SJSA1 (cell line): ENCODE measurements at regions not wholly inside any gene's neighbourhood (a gene's known extent, or its start where the extent isn't known, plus 50 kb on each side); places are given as distances from the start of the nearest gene placed in this dataset.

Experiments
- DNase-seq, 2 experiments: peaks; one replicate each; pipeline ENCODE4 v3.0.0-alpha.2; 2015 to 2020; ENCODE audit warnings: low spot score in 2 of 2, low read depth in 1 of 2
- H3K27ac ChIP-seq: fragments of 250-450 bp; sonication (Bioruptor Pico); 2 replicates; pipeline ENCODE4 v1.5.1; 2020; ENCODE audit warnings: mild to moderate bottlenecking, moderate library complexity
- H3K27me3 ChIP-seq: fragments of 250-450 bp; sonication (Bioruptor Pico); replicated peaks from 2 replicates; pipeline ENCODE4 v1.5.1; 2020; ENCODE audit warnings: mild to moderate bottlenecking, moderate library complexity
- H3K36me3 ChIP-seq: fragments of 250-450 bp; sonication (Bioruptor Pico); 2 replicates; pipeline ENCODE4 v1.5.1; 2020; ENCODE audit warnings: mild to moderate bottlenecking
- H3K4me1 ChIP-seq: fragments of 250-450 bp; sonication (Bioruptor Pico); replicated peaks from 2 replicates; pipeline ENCODE4 v1.6.1; 2021; ENCODE audit warnings: mild to moderate bottlenecking
- H3K4me3 ChIP-seq: fragments of 250-450 bp; sonication (Bioruptor Pico); 2 replicates; pipeline ENCODE4 v1.5.1; 2020; ENCODE audit warnings: mild to moderate bottlenecking
- H3K9me3 ChIP-seq: fragments of 250-450 bp; sonication (Bioruptor Pico); replicated peaks from 2 replicates; pipeline ENCODE4 v1.5.1; 2020; ENCODE audit warnings: mild to moderate bottlenecking

GRCh38 chr3:124156866-124157712 lies 165.2 kb upstream of the ROPN1 start:
- H3K9me3 ChIP-seq, result no peaks in the 10 kb centered on the region
- DNase-seq, result peak in 1 of 2 experiments; percentile 70
- peak overlapping the region; percentile 43; the same call in 1 of the 2 replicates for H3K27ac ChIP-seq
- 0 out of 2 replicates have a peak, but pooled peaks cover 4% of the 10 kb centered on the region for H3K36me3 ChIP-seq
- no peak overlapping the region for H3K4me3 ChIP-seq
- peaks cover 27% of the 10 kb centered on the region for H3K4me1 ChIP-seq
- no peaks in the 10 kb centered on the region for H3K27me3 ChIP-seq

- no peak for DNase-seq
- no peaks in the 10 kb centered on the region for H3K9me3 ChIP-seq
- H3K27me3 ChIP-seq, result no peaks in the 10 kb centered on the region
- H3K4me3 ChIP-seq, result no peak overlapping the region
- no peak overlapping the region; the same call in 1 of the 2 replicates for H3K27ac ChIP-seq
- H3K36me3 ChIP-seq, result 0 out of 2 replicates have a peak, but pooled peaks cover 4% of the 10 kb centered on the region
- peaks cover 27% of the 10 kb centered on the region for H3K4me1 ChIP-seq
Observed at GRCh38 chr3:124157748-124158147, 165.8 kb upstream of the ROPN1 start.

GRCh38 chr3:124158168-124158881 lies 166.4 kb upstream of the ROPN1 start:
- Histone ChIP-seq H3K9me3 (no peaks in the 10 kb centered on the region), H3K4me3 (no peak overlapping the region), H3K27me3 (no peaks in the 10 kb centered on the region), H3K27ac (no peak overlapping the region), H3K36me3 (0 out of 2 replicates have a peak, but pooled peaks cover 4% of the 10 kb centered on the region), H3K4me1 (peaks cover 27% of the 10 kb centered on the region)
- DNase-seq, result no peak

- Histone ChIP-seq H3K4me1 (peaks cover 21% of the 10 kb centered on the region), H3K27me3 (no peaks in the 10 kb centered on the region), H3K9me3 (no peaks in the 10 kb centered on the region), H3K36me3 (no peaks in the 10 kb centered on the region), H3K27ac (no peak overlapping the region), H3K4me3 (no peak overlapping the region)
- DNase-seq, result no peak
Observed at GRCh38 chr3:124161448-124161847, 169.5 kb upstream of the ROPN1 start.

- Histone ChIP-seq H3K4me1 (no peaks in the 10 kb centered on the region), H3K27me3 (no peaks in the 10 kb centered on the region), H3K27ac (no peak overlapping the region), H3K4me3 (no peak overlapping the region), H3K9me3 (no peaks in the 10 kb centered on the region), H3K36me3 (no peaks in the 10 kb centered on the region)
- no peak for DNase-seq
Observed at GRCh38 chr3:124163689-124164088, 171.8 kb upstream of the ROPN1 start.

- Histone ChIP-seq H3K36me3 (no peaks in the 10 kb centered on the region), H3K27ac (no peak overlapping the region), H3K4me1 (no peaks in the 10 kb centered on the region), H3K4me3 (no peak overlapping the region), H3K27me3 (no peaks in the 10 kb centered on the region), H3K9me3 (no peaks in the 10 kb centered on the region)
- DNase-seq, result no peak
Observed at GRCh38 chr3:124168271-124168670, 176.3 kb upstream of the ROPN1 start.

- Histone ChIP-seq H3K27me3 (no peaks in the 10 kb centered on the region), H3K27ac (no peak overlapping the region), H3K9me3 (no peaks in the 10 kb centered on the region), H3K36me3 (no peaks in the 10 kb centered on the region), H3K4me3 (no peak overlapping the region), H3K4me1 (no peaks in the 10 kb centered on the region)
- no peak for DNase-seq
Observed at GRCh38 chr3:124172283-124172682, 180.4 kb upstream of the ROPN1 start.

GRCh38 chr3:124172816-124173215 lies 180.9 kb upstream of the ROPN1 start:
- Histone ChIP-seq H3K4me3 (no peak overlapping the region), H3K9me3 (no peaks in the 10 kb centered on the region), H3K36me3 (no peaks in the 10 kb centered on the region), H3K4me1 (no peaks in the 10 kb centered on the region), H3K27me3 (no peaks in the 10 kb centered on the region), H3K27ac (no peak overlapping the region)
- DNase-seq, result no peak

- Histone ChIP-seq H3K36me3 (no peaks in the 10 kb centered on the region), H3K27me3 (no peaks in the 10 kb centered on the region), H3K9me3 (no peaks in the 10 kb centered on the region), H3K4me1 (no peaks in the 10 kb centered on the region), H3K27ac (no peak overlapping the region), H3K4me3 (no peak overlapping the region)
- DNase-seq, result no peak
Observed at GRCh38 chr3:124174476-124174875, 182.6 kb upstream of the ROPN1 start.

- no peaks in the 10 kb centered on the region for H3K27me3 ChIP-seq
- H3K9me3 ChIP-seq, result no peaks in the 10 kb centered on the region
- no peaks in the 10 kb centered on the region for H3K36me3 ChIP-seq
- no peak overlapping the region for H3K27ac ChIP-seq
- no peak for DNase-seq
- H3K4me3 ChIP-seq, result no peak overlapping the region
- no peaks in the 10 kb centered on the region for H3K4me1 ChIP-seq
Observed at GRCh38 chr3:124174910-124175874, 183.3 kb upstream of the ROPN1 start.

GRCh38 chr3:124177071-124177470 lies 185.1 kb upstream of the ROPN1 start:
- Histone ChIP-seq H3K4me1 (no peaks in the 10 kb centered on the region), H3K4me3 (no peak overlapping the region), H3K27me3 (no peaks in the 10 kb centered on the region), H3K36me3 (no peaks in the 10 kb centered on the region), H3K27ac (no peak overlapping the region), H3K9me3 (no peaks in the 10 kb centered on the region)
- DNase-seq, result no peak

GRCh38 chr3:124178531-124178930 lies 186.6 kb upstream of the ROPN1 start:
- no peak overlapping the region for H3K27ac ChIP-seq
- H3K4me1 ChIP-seq, result no peaks in the 10 kb centered on the region
- no peaks in the 10 kb centered on the region for H3K27me3 ChIP-seq
- no peak overlapping the region for H3K4me3 ChIP-seq
- H3K9me3 ChIP-seq, result no peaks in the 10 kb centered on the region
- DNase-seq, result no peak
- H3K36me3 ChIP-seq, result no peaks in the 10 kb centered on the region

- H3K9me3 ChIP-seq, result no peaks in the 10 kb centered on the region
- H3K27ac ChIP-seq, result no peak overlapping the region
- H3K36me3 ChIP-seq, result no peaks in the 10 kb centered on the region
- peak in 1 of 2 experiments; percentile 32 for DNase-seq
- no peak overlapping the region for H3K4me3 ChIP-seq
- H3K4me1 ChIP-seq, result peaks cover 14% of the 10 kb centered on the region
- no peaks in the 10 kb centered on the region for H3K27me3 ChIP-seq
Observed at GRCh38 chr3:124200407-124200806, 208.5 kb upstream of the ROPN1 start.
